Stomach (tissue), 4 donors: ENCODE measurements at regions not wholly inside any gene's neighbourhood (a gene's known extent, or its start where the extent isn't known, plus 50 kb on each side); places are given as distances from the start of the nearest gene placed in this dataset.

Experiments
- EP300 ChIP-seq: sonication (generic); formaldehyde crosslinking; IDR thresholded peaks from one replicate; pipeline ENCODE4 v1.6.1; 2017; ENCODE audit warnings: antibody characterized with exemption
- POLR2A ChIP-seq, 4 donors: fragments of 450-650 bp; IDR thresholded peaks; one replicate each; pipeline ENCODE4 v1.6.1; 2016; ENCODE audit warnings: antibody characterized with exemption in 4 of 4, control low read depth in 2 of 4, mild to moderate bottlenecking in 1 of 4, moderate library complexity in 1 of 4
- POLR2AphosphoS5 ChIP-seq, 3 donors: sonication (generic); formaldehyde crosslinking; IDR thresholded peaks; one replicate each; pipeline ENCODE4 v1.6.1; 2016; ENCODE audit warnings: antibody characterized with exemption in 3 of 3
- TF ChIP-seq, protein P1 (sequence below), 7 experiments: fragments of 450-650 bp in 4 of 7; fragments of 200-600 bp in 3 of 7; sonication (generic) in 3 of 7; IDR thresholded peaks; one replicate each; pipeline ENCODE4 v1.5.1; 2016 to 2019; ENCODE audit warnings: antibody characterized with exemption in 7 of 7, control low read depth in 2 of 7, mild to moderate bottlenecking in 1 of 7

GRCh38 chr5:2861605-2862004 lies 110.1 kb upstream of the IRX2 start:
- TF ChIP-seq EP300 (no peak), POLR2A (IDR thresholded peaks at IDR 0.05) (no peak), POLR2AphosphoS5 (IDR thresholded peaks at IDR 0.05) (no peak)
- TF ChIP-seq, protein P1, sequence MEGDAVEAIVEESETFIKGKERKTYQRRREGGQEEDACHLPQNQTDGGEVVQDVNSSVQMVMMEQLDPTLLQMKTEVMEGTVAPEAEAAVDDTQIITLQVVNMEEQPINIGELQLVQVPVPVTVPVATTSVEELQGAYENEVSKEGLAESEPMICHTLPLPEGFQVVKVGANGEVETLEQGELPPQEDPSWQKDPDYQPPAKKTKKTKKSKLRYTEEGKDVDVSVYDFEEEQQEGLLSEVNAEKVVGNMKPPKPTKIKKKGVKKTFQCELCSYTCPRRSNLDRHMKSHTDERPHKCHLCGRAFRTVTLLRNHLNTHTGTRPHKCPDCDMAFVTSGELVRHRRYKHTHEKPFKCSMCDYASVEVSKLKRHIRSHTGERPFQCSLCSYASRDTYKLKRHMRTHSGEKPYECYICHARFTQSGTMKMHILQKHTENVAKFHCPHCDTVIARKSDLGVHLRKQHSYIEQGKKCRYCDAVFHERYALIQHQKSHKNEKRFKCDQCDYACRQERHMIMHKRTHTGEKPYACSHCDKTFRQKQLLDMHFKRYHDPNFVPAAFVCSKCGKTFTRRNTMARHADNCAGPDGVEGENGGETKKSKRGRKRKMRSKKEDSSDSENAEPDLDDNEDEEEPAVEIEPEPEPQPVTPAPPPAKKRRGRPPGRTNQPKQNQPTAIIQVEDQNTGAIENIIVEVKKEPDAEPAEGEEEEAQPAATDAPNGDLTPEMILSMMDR (IDR thresholded peaks at IDR 0.05): no peak
